ENCODE measurements at regions not wholly inside any gene's neighbourhood (a gene's known extent, or its start where the extent isn't known, plus 50 kb on each side); places are given as distances from the start of the nearest gene placed in this dataset.

DNA sequence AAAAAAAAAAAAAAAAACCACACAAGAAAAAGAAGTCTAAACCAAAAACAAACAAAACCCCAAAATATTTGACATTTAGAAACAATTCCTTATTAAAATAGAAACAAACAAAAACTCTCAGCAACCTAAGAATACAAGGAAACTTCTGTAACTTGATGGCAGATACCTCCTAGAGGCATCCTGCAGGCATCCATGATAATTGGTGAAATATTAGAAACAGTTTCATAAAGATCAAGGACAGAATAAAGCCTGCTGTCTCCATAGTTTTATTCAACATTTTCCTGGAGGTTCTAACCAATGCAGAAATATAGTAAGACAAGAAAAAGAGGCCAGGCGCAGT is 63.0 kb upstream of the TRPM1 start:
- no peak for DNase-seq (ENCODE audit: low read depth in 1 of 2, low spot score in 1 of 2)
- no peak overlapping the region for H3K4me3 ChIP-seq
- H3K9me3 ChIP-seq = no peaks in the 10 kb centered on the region
- CTCF ChIA-PET = no interaction called here
- H3K4me2 ChIP-seq = no peak overlapping the region
- no peak overlapping the region for H3K27ac ChIP-seq
- FAIRE-seq = no peak
- TF ChIP-seq BCL3 (IDR thresholded peaks at IDR 0.05) (no peak), HMGXB4 (CRISPR knock-in tag; IDR thresholded peaks at IDR 0.05; ENCODE audit: borderline replicate concordance) (no peak), HOXB13 (CRISPR knock-in tag; IDR thresholded peaks at IDR 0.05; ENCODE audit: low read depth) (no peak), GATA3 (IDR thresholded peaks at IDR 0.05; ENCODE audit: borderline replicate concordance) (no peak), RCOR1 (IDR thresholded peaks at IDR 0.05; ENCODE audit: low read depth, low read length) (no peak), CEBPB (IDR thresholded peaks at IDR 0.05) (no peak), HEYL (CRISPR knock-in tag; IDR thresholded peaks at IDR 0.05) (no peak), TFCP2L1 (CRISPR knock-in tag; IDR thresholded peaks at IDR 0.05) (no peak), KDM5A (IDR thresholded peaks at IDR 0.05) (no peak), JUNB (IDR thresholded peaks at IDR 0.05) (no peak), SREBF2 (IDR thresholded peaks at IDR 0.05) (no peak), RAD21 (conservative IDR thresholded peaks at IDR 0.05 in 1 of 2, IDR thresholded peaks at IDR 0.05 in 1 of 2) (no peak), MAZ (IDR thresholded peaks at IDR 0.05; ENCODE audit: borderline replicate concordance, low read depth, low read length) (no peak)
- TF ChIP-seq, protein P1, sequence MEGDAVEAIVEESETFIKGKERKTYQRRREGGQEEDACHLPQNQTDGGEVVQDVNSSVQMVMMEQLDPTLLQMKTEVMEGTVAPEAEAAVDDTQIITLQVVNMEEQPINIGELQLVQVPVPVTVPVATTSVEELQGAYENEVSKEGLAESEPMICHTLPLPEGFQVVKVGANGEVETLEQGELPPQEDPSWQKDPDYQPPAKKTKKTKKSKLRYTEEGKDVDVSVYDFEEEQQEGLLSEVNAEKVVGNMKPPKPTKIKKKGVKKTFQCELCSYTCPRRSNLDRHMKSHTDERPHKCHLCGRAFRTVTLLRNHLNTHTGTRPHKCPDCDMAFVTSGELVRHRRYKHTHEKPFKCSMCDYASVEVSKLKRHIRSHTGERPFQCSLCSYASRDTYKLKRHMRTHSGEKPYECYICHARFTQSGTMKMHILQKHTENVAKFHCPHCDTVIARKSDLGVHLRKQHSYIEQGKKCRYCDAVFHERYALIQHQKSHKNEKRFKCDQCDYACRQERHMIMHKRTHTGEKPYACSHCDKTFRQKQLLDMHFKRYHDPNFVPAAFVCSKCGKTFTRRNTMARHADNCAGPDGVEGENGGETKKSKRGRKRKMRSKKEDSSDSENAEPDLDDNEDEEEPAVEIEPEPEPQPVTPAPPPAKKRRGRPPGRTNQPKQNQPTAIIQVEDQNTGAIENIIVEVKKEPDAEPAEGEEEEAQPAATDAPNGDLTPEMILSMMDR (IDR thresholded peaks at IDR 0.05) = no peak
- 95% methylated on average over 1 of the region's 1 CpG for WGBS (ENCODE audit: missing lambda C conversion rate)
- H3K4me1 ChIP-seq = no peaks in the 10 kb centered on the region
- POLR2A ChIA-PET = no interaction called here
- no peak for ATAC-seq

- CTCF ChIA-PET = no interaction called here
- no peak overlapping the region for H3K4me3 ChIP-seq
- TF ChIP-seq CBX8 (IDR thresholded peaks at IDR 0.05) = no peak
- TF ChIP-seq JUNB (IDR thresholded peaks at IDR 0.05) = no peak
- no peak for TF ChIP-seq RNF2 (IDR thresholded peaks at IDR 0.05; ENCODE audit: borderline replicate concordance, low read depth)
- no peak for TF ChIP-seq HOXA7 (CRISPR knock-in tag; IDR thresholded peaks at IDR 0.05)
- no peak for TF ChIP-seq MAFK (IDR thresholded peaks at IDR 0.05; ENCODE audit: partially characterized antibody)
- TF ChIP-seq TP53 (CRISPR knock-in tag; IDR thresholded peaks at IDR 0.05) = no peak
- TF ChIP-seq, protein P2, sequence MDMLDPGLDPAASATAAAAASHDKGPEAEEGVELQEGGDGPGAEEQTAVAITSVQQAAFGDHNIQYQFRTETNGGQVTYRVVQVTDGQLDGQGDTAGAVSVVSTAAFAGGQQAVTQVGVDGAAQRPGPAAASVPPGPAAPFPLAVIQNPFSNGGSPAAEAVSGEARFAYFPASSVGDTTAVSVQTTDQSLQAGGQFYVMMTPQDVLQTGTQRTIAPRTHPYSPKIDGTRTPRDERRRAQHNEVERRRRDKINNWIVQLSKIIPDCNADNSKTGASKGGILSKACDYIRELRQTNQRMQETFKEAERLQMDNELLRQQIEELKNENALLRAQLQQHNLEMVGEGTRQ (IDR thresholded peaks at IDR 0.05) = no peak
- no peak for TF ChIP-seq HEYL (CRISPR knock-in tag; IDR thresholded peaks at IDR 0.05)
- no peak for TF ChIP-seq EHMT2 (IDR thresholded peaks at IDR 0.05; ENCODE audit: low read depth)
- no peak for TF ChIP-seq KDM5A (IDR thresholded peaks at IDR 0.05)
- no peak for TF ChIP-seq ZFP36 (IDR thresholded peaks at IDR 0.05; ENCODE audit: borderline replicate concordance, partially characterized antibody)
- no peak for TF ChIP-seq MAZ (IDR thresholded peaks at IDR 0.05; ENCODE audit: borderline replicate concordance, low read depth, low read length)
- TF ChIP-seq PBX3 (IDR thresholded peaks at IDR 0.05) = no peak
- TF ChIP-seq MYC (IDR thresholded peaks at IDR 0.05; ENCODE audit: borderline replicate concordance, low read length) = no peak
- TF ChIP-seq EHF (CRISPR knock-in tag; IDR thresholded peaks at IDR 0.05) = no peak
- TF ChIP-seq ZNF302 (CRISPR knock-in tag; IDR thresholded peaks at IDR 0.05) = no peak
- no peak for TF ChIP-seq ZSCAN20 (CRISPR knock-in tag; IDR thresholded peaks at IDR 0.05)
- TF ChIP-seq, protein P1 (IDR thresholded peaks at IDR 0.05) = no peak
- TF ChIP-seq RFX5 (IDR thresholded peaks at IDR 0.05) = no peak
- no peak for TF ChIP-seq SMC3 (IDR thresholded peaks at IDR 0.05)
- H3K27ac ChIP-seq = no peak overlapping the region
- H3K4me2 ChIP-seq = no peak overlapping the region
- POLR2A ChIA-PET = no interaction called here
- peak in 1 of 2 experiments; percentile 11; a peak in 1 of 6 replicates for ATAC-seq
- H3K4me1 ChIP-seq = no peaks in the 10 kb centered on the region
- FAIRE-seq = no peak
- WGBS (ENCODE audit: missing lambda C conversion rate) = 88% methylated on average over 7 of the region's 7 CpGs
- no peak for DNase-seq (ENCODE audit: low read depth in 1 of 2, low spot score in 1 of 2)
- H3K9me3 ChIP-seq = no peaks in the 10 kb centered on the region
Observed at GRCh38 chr15:31169558-31169957, 68.0 kb upstream of the TRPM1 start.

Measured in A549 (cell line).